ENCODE measurements at regions not wholly inside any gene's neighbourhood (a gene's known extent, or its start where the extent isn't known, plus 50 kb on each side); places are given as distances from the start of the nearest gene placed in this dataset.

DNA sequence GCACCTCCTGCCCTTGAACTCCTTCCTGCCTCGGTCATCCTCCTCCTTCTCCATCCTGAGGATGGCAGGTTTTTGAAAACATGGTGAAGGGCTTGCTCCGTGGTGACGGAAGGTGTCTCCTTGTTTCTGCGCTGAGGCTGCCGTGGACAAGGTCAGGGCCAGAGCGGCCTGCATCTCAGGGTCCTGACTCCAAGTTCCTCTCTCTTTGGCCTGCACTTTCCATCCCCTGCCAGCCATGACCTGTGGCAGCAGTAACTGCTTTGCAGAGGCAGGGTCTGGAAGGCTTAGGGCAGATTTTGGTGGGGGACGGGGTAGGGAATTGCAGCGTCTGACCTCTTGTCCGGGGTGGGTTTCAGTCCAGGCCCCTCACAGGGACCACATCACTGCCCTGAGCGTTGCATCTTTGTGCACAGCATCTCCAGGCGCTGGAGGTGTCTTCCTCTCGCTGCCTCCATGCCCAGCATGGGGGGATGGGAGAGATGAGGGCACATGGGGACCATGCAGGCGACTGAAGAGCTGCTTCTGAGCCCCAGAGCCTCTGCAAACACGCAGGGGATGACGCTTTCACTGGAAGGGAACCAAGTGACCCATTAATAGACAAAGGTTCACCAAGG is 216.8 kb downstream of the TEX29 start:
- no peak for TF ChIP-seq CTCF (conservative IDR thresholded peaks at IDR 0.05; ENCODE audit: low read length)
- TF ChIP-seq EZH2phosphoT487 (IDR thresholded peaks at IDR 0.05; ENCODE audit: borderline replicate concordance, low read depth, low read length): no peak
